ENCODE measurements at regions not wholly inside any gene's neighbourhood (a gene's known extent, or its start where the extent isn't known, plus 50 kb on each side); places are given as distances from the start of the nearest gene placed in this dataset.

- no peak for ATAC-seq
- no peaks in the 10 kb centered on the region for H3K36me3 ChIP-seq
- DNase-seq: no peak
- no peak overlapping the region for H3K4me3 ChIP-seq
- H3K9me3 ChIP-seq: no peaks in the 10 kb centered on the region
- H3K27ac ChIP-seq: no peak overlapping the region
- H3K27me3 ChIP-seq (ENCODE audit: low read depth): no peaks in the 10 kb centered on the region
- peaks cover 3% of the 10 kb centered on the region for H3K4me1 ChIP-seq
- intact Hi-C loops (cut with DNase I): no loop called here
- no peak for TF ChIP-seq CTCF (IDR thresholded peaks at IDR 0.05)
These were observed 94.8 kb upstream of the SEC11C start for GRCh38 chr18:59044855-59045254.

GRCh38 chr18:59047321-59048047 is 92.2 kb upstream of the SEC11C start:
- ATAC-seq (no peak), DNase-seq (no peak)
- no peaks in the 10 kb centered on the region for H3K4me1 ChIP-seq
- no peak overlapping the region for H3K4me3 ChIP-seq
- H3K27ac ChIP-seq: no peak overlapping the region
- intact Hi-C loops (cut with DNase I): no loop called here
- H3K9me3 ChIP-seq: no peaks in the 10 kb centered on the region
- no peak for TF ChIP-seq CTCF (IDR thresholded peaks at IDR 0.05)
- no peaks in the 10 kb centered on the region for H3K36me3 ChIP-seq
- no peaks in the 10 kb centered on the region for H3K27me3 ChIP-seq (ENCODE audit: low read depth)

GRCh38 chr18:59048048-59048363 is 91.7 kb upstream of the SEC11C start:
- intact Hi-C loops (cut with DNase I): no loop called here
- H3K36me3 ChIP-seq: no peaks in the 10 kb centered on the region
- H3K27ac ChIP-seq: no peak overlapping the region
- no peaks in the 10 kb centered on the region for H3K4me1 ChIP-seq
- H3K9me3 ChIP-seq: no peaks in the 10 kb centered on the region
- no peak overlapping the region for H3K4me3 ChIP-seq
- TF ChIP-seq CTCF (IDR thresholded peaks at IDR 0.05): no peak
- DNase-seq (no peak), ATAC-seq (no peak)
- no peaks in the 10 kb centered on the region for H3K27me3 ChIP-seq (ENCODE audit: low read depth)

GRCh38 chr18:59048378-59048777 is 91.3 kb upstream of the SEC11C start:
- intact Hi-C loops (cut with DNase I): no loop called here
- ATAC-seq: peak in 1 of 2 donors; percentile 53
- Histone ChIP-seq H3K36me3 (no peaks in the 10 kb centered on the region), H3K27ac (no peak overlapping the region), H3K4me1 (no peaks in the 10 kb centered on the region), H3K27me3 (ENCODE audit: low read depth) (no peaks in the 10 kb centered on the region), H3K4me3 (no peak overlapping the region), H3K9me3 (no peaks in the 10 kb centered on the region)
- no peak for DNase-seq
- TF ChIP-seq CTCF (IDR thresholded peaks at IDR 0.05): no peak

- TF ChIP-seq CTCF (IDR thresholded peaks at IDR 0.05): no peak
- intact Hi-C loops (cut with DNase I): no loop called here
- H3K4me1 ChIP-seq: no peaks in the 10 kb centered on the region
- H3K9me3 ChIP-seq: no peaks in the 10 kb centered on the region
- no peaks in the 10 kb centered on the region for H3K36me3 ChIP-seq
- no peak overlapping the region for H3K27ac ChIP-seq
- no peak overlapping the region for H3K4me3 ChIP-seq
- DNase-seq (no peak), ATAC-seq (no peak)
- H3K27me3 ChIP-seq (ENCODE audit: low read depth): no peaks in the 10 kb centered on the region
These were observed 89.7 kb upstream of the SEC11C start for GRCh38 chr18:59049721-59050660.
